Nephron (organoid): ENCODE measurements at regions not wholly inside any gene's neighbourhood (a gene's known extent, or its start where the extent isn't known, plus 50 kb on each side); places are given as distances from the start of the nearest gene placed in this dataset.

Experiments
- H3K27ac Mint-ChIP-seq, 3 experiments: 2 replicates each; pipeline ENCODE4 v1.8.0; 2020; ENCODE audit warnings: mixed read lengths in 3 of 3, mild to moderate bottlenecking in 2 of 3, moderate library complexity in 1 of 3
- H3K27me3 Mint-ChIP-seq: 2 replicates; pipeline ENCODE4 v1.8.0; 2021; ENCODE audit warnings: low read depth, mild to moderate bottlenecking, moderate library complexity, mixed read lengths
- H3K36me3 Mint-ChIP-seq: 2 replicates; pipeline ENCODE4 v1.8.0; 2020; ENCODE audit warnings: low read depth, mixed read lengths
- H3K4me1 Mint-ChIP-seq: 2 replicates; pipeline ENCODE4 v1.8.0; 2020; ENCODE audit warnings: mixed read lengths
- H3K4me3 Mint-ChIP-seq, 3 experiments: 2 replicates each; pipeline ENCODE4 v1.8.0; 2020; ENCODE audit warnings: mild to moderate bottlenecking in 3 of 3, mixed read lengths in 3 of 3, moderate library complexity in 2 of 3
- H3K9me3 Mint-ChIP-seq: 2 replicates; pipeline ENCODE4 v1.8.0; 2020; ENCODE audit warnings: mixed read lengths
- TF ChIP-seq, protein P1 (sequence below), 3 experiments: fragments of 200-600 bp; sonication (generic); IDR thresholded peaks; one replicate each; pipeline ENCODE4 v1.5.0; 2021; ENCODE audit warnings: antibody characterized with exemption in 3 of 3; ENCODE audit not compliant: unreplicated experiment in 3 of 3

DNA sequence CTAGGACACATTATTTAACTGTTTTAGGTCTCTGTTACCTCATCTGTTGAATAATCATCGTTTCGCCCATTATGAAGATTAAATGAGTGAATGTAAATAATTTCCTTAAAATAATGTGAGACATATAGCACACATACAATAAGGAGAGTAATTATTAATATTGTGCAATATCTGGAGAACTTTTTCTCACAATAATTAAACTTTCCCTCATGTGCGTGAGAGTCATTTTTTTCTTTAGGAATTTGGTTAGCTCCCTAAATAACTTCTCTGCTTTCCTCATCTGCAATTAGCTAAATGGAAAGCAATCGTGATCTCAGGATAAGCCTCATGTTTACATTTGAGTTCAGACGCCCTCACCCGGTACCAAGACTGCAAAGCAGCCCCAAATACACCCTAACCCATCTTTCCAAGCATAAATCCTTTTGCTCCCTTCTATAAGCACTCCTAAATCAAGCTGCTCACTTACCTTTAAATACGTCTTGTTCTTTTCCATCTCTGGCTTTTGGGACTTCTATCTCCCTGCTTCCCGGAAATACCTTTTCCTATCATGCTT is 78.8 kb downstream of the MZT1 start:
- no peaks in the 10 kb centered on the region for H3K27me3 Mint-ChIP-seq
- peaks cover 15% of the 10 kb centered on the region for H3K4me1 Mint-ChIP-seq
- H3K9me3 Mint-ChIP-seq: no peaks in the 10 kb centered on the region
- H3K36me3 Mint-ChIP-seq: no peaks in the 10 kb centered on the region
- H3K27ac Mint-ChIP-seq: no peak overlapping the region
- H3K4me3 Mint-ChIP-seq: no peak overlapping the region
- TF ChIP-seq, protein P1, sequence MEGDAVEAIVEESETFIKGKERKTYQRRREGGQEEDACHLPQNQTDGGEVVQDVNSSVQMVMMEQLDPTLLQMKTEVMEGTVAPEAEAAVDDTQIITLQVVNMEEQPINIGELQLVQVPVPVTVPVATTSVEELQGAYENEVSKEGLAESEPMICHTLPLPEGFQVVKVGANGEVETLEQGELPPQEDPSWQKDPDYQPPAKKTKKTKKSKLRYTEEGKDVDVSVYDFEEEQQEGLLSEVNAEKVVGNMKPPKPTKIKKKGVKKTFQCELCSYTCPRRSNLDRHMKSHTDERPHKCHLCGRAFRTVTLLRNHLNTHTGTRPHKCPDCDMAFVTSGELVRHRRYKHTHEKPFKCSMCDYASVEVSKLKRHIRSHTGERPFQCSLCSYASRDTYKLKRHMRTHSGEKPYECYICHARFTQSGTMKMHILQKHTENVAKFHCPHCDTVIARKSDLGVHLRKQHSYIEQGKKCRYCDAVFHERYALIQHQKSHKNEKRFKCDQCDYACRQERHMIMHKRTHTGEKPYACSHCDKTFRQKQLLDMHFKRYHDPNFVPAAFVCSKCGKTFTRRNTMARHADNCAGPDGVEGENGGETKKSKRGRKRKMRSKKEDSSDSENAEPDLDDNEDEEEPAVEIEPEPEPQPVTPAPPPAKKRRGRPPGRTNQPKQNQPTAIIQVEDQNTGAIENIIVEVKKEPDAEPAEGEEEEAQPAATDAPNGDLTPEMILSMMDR (IDR thresholded peaks at IDR 0.05; ENCODE audit: unreplicated experiment in 3 of 3): peak in 2 of 3 experiments; percentile 34 to 36

DNA sequence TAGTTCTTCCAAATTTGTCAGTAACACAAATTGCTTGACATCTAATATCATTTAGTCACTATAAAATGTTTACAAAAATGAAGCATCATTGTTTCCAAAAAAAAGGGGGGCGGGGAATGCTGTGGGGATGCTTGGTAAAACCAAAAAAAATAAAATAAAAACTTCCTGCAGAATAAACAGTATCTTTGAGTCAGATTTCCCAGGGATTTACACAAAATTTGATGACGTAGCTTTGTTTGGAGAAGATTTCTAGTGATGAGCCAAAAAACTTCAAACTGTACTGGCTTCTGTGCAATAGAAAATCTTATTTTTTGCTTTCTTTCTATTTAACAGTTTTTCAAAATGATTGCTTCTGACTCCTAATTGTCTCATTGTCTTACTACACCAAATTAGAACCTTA is 80.0 kb downstream of the MZT1 start:
- peaks cover 15% of the 10 kb centered on the region for H3K4me1 Mint-ChIP-seq
- TF ChIP-seq, protein P1 (IDR thresholded peaks at IDR 0.05; ENCODE audit: unreplicated experiment in 3 of 3): no peak
- H3K27me3 Mint-ChIP-seq: no peaks in the 10 kb centered on the region
- H3K36me3 Mint-ChIP-seq: no peaks in the 10 kb centered on the region
- H3K9me3 Mint-ChIP-seq: no peaks in the 10 kb centered on the region
- H3K4me3 Mint-ChIP-seq: no peak overlapping the region
- no peak overlapping the region for H3K27ac Mint-ChIP-seq

DNA sequence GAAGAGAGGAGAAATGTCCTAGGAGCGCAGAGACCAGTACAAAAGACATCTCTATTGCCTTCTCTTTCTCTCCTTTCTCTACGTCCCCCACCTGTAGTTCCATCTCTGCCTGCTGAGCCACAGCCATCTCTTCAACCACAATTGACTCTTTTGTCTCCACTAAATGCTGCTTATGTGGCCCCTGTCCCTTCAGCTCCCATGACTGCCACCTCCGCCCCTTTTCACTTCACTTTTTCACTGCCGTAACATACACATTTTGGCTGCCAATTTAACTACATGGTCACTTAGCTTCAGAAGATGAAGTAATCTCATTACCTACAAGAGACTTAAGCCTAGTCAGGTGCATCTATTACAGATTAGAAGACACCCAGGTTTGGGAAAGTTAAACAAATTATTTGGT is 81.9 kb downstream of the MZT1 start:
- H3K9me3 Mint-ChIP-seq: no peaks in the 10 kb centered on the region
- H3K4me3 Mint-ChIP-seq: no peak overlapping the region
- H3K4me1 Mint-ChIP-seq: peaks cover 9% of the 10 kb centered on the region
- no peaks in the 10 kb centered on the region for H3K36me3 Mint-ChIP-seq
- H3K27ac Mint-ChIP-seq: no peak overlapping the region
- TF ChIP-seq, protein P1 (IDR thresholded peaks at IDR 0.05; ENCODE audit: unreplicated experiment in 3 of 3): no peak
- H3K27me3 Mint-ChIP-seq: no peaks in the 10 kb centered on the region

DNA sequence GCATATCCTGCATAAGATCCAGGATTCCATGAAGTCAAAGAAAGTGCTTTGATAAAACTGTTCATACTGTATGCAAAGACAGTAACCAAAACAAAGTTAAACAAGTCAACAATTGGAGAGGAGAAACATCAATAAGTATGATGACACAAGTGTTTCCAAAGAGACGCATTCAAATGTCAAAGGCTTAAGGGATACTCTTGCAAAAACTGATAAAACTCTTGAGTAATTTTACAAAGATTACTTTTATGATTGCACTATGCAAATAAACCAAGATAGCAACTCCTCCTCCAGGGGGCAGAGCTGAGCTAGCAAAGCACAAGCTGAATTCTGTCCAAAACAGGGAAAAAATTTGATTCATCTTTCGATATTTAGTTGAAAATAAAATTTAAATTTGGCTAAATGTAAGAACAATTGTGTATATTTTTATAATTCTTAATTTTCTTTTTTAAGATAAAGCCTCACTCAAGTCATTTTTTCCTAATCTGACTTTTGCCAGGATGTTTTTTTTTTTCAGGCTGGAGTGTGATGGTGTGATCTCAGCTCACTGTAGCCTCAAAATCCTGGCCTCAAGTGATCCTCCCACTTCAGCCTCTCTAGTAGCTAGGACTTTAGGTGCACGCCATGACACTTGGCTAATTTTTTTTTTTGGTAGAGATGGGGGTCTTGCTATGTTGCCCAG is 84.0 kb downstream of the MZT1 start:
- Mint-ChIP-seq H3K36me3 (no peaks in the 10 kb centered on the region), H3K4me3 (no peak overlapping the region), H3K4me1 (peaks cover 5% of the 10 kb centered on the region), H3K27ac (no peak overlapping the region), H3K9me3 (no peaks in the 10 kb centered on the region), H3K27me3 (no peaks in the 10 kb centered on the region)
- TF ChIP-seq, protein P1 (IDR thresholded peaks at IDR 0.05; ENCODE audit: unreplicated experiment in 3 of 3): peak; percentile 34 to 61 (median 45)

DNA sequence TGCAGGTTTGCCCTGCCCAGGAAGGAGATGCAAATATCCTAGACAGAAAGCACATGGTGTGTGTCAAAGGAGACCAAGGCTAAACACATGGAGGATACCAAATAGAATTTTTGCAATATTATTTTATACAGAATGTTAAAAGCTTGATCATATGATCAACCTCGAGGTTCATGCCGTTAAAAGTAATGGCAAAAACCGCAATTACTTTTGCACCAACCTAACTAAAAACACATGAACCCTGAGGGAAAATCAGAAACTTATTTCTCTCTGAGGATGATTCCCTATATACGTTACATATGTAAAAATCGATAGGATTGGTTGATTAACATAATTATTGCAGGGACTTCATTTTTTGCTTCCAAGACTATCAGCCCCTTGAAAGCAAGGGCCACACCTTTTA is 88.1 kb downstream of the MZT1 start:
- no peaks in the 10 kb centered on the region for H3K4me1 Mint-ChIP-seq
- no peaks in the 10 kb centered on the region for H3K9me3 Mint-ChIP-seq
- no peak overlapping the region for H3K27ac Mint-ChIP-seq
- no peaks in the 10 kb centered on the region for H3K36me3 Mint-ChIP-seq
- no peak overlapping the region for H3K4me3 Mint-ChIP-seq
- TF ChIP-seq, protein P1 (IDR thresholded peaks at IDR 0.05; ENCODE audit: unreplicated experiment in 3 of 3): no peak
- no peaks in the 10 kb centered on the region for H3K27me3 Mint-ChIP-seq
